ENCODE measurements at regions not wholly inside any gene's neighbourhood (a gene's known extent, or its start where the extent isn't known, plus 50 kb on each side); places are given as distances from the start of the nearest gene placed in this dataset.

GRCh38 chr1:87268111-87268510, 60.6 kb upstream of the LMO4 start:
- Histone ChIP-seq H3K9me3 (no peaks in the 10 kb centered on the region), H3K27ac (no peak overlapping the region), H3K36me3 (no peaks in the 10 kb centered on the region), H3K4me1 (no peaks in the 10 kb centered on the region), H3K4me3 (no peak overlapping the region), H3K27me3 (no peaks in the 10 kb centered on the region)
- TF ChIP-seq, protein P1, sequence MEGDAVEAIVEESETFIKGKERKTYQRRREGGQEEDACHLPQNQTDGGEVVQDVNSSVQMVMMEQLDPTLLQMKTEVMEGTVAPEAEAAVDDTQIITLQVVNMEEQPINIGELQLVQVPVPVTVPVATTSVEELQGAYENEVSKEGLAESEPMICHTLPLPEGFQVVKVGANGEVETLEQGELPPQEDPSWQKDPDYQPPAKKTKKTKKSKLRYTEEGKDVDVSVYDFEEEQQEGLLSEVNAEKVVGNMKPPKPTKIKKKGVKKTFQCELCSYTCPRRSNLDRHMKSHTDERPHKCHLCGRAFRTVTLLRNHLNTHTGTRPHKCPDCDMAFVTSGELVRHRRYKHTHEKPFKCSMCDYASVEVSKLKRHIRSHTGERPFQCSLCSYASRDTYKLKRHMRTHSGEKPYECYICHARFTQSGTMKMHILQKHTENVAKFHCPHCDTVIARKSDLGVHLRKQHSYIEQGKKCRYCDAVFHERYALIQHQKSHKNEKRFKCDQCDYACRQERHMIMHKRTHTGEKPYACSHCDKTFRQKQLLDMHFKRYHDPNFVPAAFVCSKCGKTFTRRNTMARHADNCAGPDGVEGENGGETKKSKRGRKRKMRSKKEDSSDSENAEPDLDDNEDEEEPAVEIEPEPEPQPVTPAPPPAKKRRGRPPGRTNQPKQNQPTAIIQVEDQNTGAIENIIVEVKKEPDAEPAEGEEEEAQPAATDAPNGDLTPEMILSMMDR (IDR thresholded peaks at IDR 0.05), result no peak
- TF ChIP-seq POLR2A (IDR thresholded peaks at IDR 0.05), result no peak
- ATAC-seq (no peak), DNase-seq (no peak)
- intact Hi-C loops (cut with DNase I), result no loop called here
- 65 to 71% (median 68%) methylated on average over 3 of the region's 3 CpGs for WGBS, 4 donors

- intact Hi-C loops (cut with DNase I), result loop anchor here in 2 of 10 donors (10.0 kb wide), 1 partner anchor 115 kb away; no protein-coding TSS in a partner anchor
Measured at GRCh38 chr1:87269921-87270320, 58.8 kb upstream of the LMO4 start.

GRCh38 chr1:87273291-87273690, 55.4 kb upstream of the LMO4 start:
- H3K9me3 ChIP-seq, result no peaks in the 10 kb centered on the region
- ATAC-seq (no peak), DNase-seq (no peak)
- H3K27me3 ChIP-seq, result no peaks in the 10 kb centered on the region
- TF ChIP-seq, protein P1 (IDR thresholded peaks at IDR 0.05), result no peak
- no peak for TF ChIP-seq POLR2A (IDR thresholded peaks at IDR 0.05)
- WGBS, 4 donors, result 18 to 41% (median 35%) methylated on average over 1 of the region's 1 CpG
- intact Hi-C loops (cut with DNase I), result loop anchor here in 2 of 10 donors (10.0 kb wide), 1 partner anchor 118 kb away; no protein-coding TSS in a partner anchor
- no peaks in the 10 kb centered on the region for H3K36me3 ChIP-seq
- H3K4me3 ChIP-seq, result no peak overlapping the region
- H3K4me1 ChIP-seq, result peaks cover 0 to 5% (median 0%) of the 10 kb centered on the region in 12 donors
- H3K27ac ChIP-seq, result no peak overlapping the region

More at GRCh38 chr1:87269921-87270320, 58.8 kb upstream of the LMO4 start:
- WGBS, 4 donors, result 0 to 92% (median 22%) methylated on average over 1 of the region's 1 CpG
- TF ChIP-seq POLR2A (IDR thresholded peaks at IDR 0.05), result no peak
- TF ChIP-seq, protein P1 (IDR thresholded peaks at IDR 0.05), result no peak
- ATAC-seq, result no peak
- Histone ChIP-seq H3K36me3 (no peaks in the 10 kb centered on the region), H3K27ac (no peak overlapping the region), H3K27me3 (no peaks in the 10 kb centered on the region), H3K9me3 (no peaks in the 10 kb centered on the region), H3K4me1 (no peaks in the 10 kb centered on the region), H3K4me3 (no peak overlapping the region)
- no peak for DNase-seq

DNA sequence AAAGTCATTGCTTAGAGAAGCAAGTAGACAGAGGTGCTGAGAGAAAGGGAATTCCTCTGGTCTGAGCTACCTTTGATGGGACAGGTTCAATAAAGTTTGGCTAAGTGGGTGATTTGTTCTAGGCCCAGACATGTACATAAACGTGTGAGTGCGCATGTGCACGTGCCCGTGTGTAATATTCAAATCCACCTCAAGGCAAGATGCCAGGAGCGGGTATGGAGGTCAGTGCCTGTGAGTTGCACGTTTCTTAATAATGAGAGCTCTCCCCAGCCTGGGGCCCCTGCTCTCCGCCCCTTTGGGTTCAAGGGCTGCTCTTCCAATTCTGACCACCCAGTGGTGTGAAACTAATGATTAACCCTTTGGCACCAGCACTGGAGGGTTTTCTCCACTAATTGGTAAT, 53.8 kb upstream of the LMO4 start:
- Histone ChIP-seq H3K27me3 (no peaks in the 10 kb centered on the region), H3K27ac (no peak overlapping the region), H3K4me3 (no peak overlapping the region), H3K4me1 (peaks cover 0 to 16% (median 2%) of the 10 kb centered on the region in 12 donors), H3K9me3 (no peaks in the 10 kb centered on the region), H3K36me3 (no peaks in the 10 kb centered on the region)
- 82 to 89% (median 87%) methylated on average over 7 of the region's 7 CpGs for WGBS, 4 donors
- intact Hi-C loops (cut with DNase I), result loop anchor here in 3 of 10 donors (5.0 to 10.0 kb wide), 2 partner anchors 120 to 143 kb away; no protein-coding TSS in a partner anchor
- no peak for TF ChIP-seq POLR2A (IDR thresholded peaks at IDR 0.05)
- TF ChIP-seq, protein P1 (IDR thresholded peaks at IDR 0.05), result no peak
- DNase-seq, result no peak
- no peak for ATAC-seq
